D721Med (cell line): ENCODE measurements at regions not wholly inside any gene's neighbourhood (a gene's known extent, or its start where the extent isn't known, plus 50 kb on each side); places are given as distances from the start of the nearest gene placed in this dataset.

Source experiments
- DNase-seq: peaks from one replicate; pipeline ENCODE4 v3.0.0; 2011; ENCODE audit warnings: low spot score; ENCODE audit not compliant: insufficient read length
- FAIRE-seq: peaks from 2 replicates; lab custom pipeline; 2011; peaks lifted over from hg19 to GRCh38; lab: Jason Lieb, UNC
- CTCF ChIP-seq: IDR thresholded peaks from 2 replicates; pipeline ENCODE4 v1.5.1; 2012; ENCODE audit warnings: mild to moderate bottlenecking, control low read depth; ENCODE audit not compliant: insufficient read depth; ENCODE audit errors: missing control alignments

- TF ChIP-seq CTCF: no peak
- DNase-seq (no peak), FAIRE-seq (no peak)
Observed at GRCh38 chr15:62618846-62619504, 423.6 kb upstream of the TPM1 start.

GRCh38 chr15:62619526-62619925 lies 423.0 kb upstream of the TPM1 start:
- DNase-seq: no peak
- FAIRE-seq: no peak
- TF ChIP-seq CTCF: no peak

DNA sequence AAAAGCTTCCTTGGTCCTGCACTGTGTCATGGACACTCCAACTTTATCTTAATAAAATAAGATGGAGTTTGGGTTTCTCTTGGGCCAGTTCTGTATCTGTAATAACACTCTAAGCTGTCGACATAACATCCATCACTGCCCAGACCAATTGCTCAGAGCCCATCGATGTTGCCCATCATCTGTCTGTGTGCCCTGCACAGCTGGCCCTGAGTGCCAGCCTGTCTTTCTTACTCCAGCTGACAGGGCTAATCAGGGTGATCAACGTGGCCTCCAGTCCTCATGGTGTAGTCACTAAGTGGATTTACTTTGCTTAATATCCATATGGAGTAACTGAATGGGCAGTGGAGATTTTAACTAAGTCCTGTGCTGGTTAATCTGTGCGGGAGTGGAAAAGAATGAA lies 419.8 kb upstream of the TPM1 start:
- DNase-seq: peak; percentile 42
- peak; percentile 94 for FAIRE-seq
- no peak for TF ChIP-seq CTCF

DNA sequence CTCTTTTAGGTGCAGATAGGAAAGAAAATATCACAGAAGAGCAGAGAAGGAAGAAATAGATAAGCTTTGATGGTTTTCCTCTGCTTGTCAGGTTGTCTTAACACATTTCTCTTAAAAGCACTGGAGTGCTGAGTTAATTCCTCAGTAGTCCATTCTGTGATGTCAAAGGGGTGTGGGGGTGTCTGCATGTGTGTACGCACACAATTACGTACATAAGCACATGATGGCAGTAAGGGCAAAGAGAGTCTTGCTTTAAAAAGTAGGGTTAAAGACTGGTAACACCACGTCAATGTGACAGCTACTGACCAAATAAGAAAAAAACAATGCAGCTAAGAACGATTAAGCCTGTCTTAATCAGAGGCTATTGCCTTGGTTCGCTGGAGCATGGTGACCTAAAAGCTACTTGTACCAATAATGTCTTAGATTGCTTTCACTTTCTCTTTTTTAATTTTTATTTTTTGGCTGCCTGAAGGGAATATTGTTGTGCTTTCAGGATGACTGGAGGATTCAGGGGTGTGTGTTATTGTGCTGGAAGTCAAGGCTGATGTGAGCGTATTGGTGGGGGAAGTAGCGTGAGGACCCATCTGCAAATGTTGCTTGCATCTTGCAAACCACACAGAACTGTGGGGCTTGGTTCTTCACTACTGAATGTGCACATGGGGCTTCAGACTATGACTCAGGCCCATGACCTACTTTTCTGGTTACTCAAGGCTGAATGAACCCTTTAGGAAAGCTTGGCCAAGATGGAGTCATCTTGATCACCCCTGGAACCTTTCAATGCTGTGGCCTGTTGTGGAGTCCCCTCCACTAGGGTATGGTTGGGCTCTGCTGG lies 417.8 kb upstream of the TPM1 start:
- no peak for TF ChIP-seq CTCF
- no peak for DNase-seq
- FAIRE-seq: peak; percentile 11

- DNase-seq (no peak), FAIRE-seq (no peak)
- no peak for TF ChIP-seq CTCF
Observed at GRCh38 chr15:62625429-62626033, 417.0 kb upstream of the TPM1 start.

DNA sequence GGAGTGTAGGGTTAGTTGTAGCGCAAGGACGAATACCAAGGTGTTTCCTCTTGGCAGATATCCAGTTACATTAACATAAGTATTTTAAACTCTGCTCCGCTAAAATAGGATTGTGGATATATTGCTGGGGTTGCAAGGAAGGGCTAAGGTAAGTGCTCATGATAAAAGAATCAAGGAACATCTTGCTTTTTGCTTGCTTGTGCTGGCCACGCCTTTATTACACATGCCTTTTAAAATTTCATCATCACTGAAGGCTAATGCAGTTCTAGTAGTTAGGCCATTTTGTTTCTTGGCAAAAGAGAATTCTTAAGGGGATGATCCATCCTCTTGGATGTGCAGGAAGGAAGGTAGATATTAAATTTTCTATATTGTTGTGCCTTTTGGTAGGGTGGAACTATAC lies 415.6 kb upstream of the TPM1 start:
- TF ChIP-seq CTCF: no peak
- FAIRE-seq (no peak), DNase-seq (no peak)
